GM19467 (cell line): ENCODE measurements at regions not wholly inside any gene's neighbourhood (a gene's known extent, or its start where the extent isn't known, plus 50 kb on each side); places are given as distances from the start of the nearest gene placed in this dataset.
"Not testable (repeated sequence)": the region's sequence is repeated elsewhere in the genome, so short reads cannot be mapped to it uniquely, and the experiment has no call there.

Source experiments
- ATAC-seq: cut with Tn5 transposase; IDR thresholded peaks from one replicate; pipeline ENCODE4 v1.9.1; 2021; ENCODE audit warnings: mild to moderate bottlenecking, moderate library complexity; ENCODE audit not compliant: unreplicated experiment

DNA sequence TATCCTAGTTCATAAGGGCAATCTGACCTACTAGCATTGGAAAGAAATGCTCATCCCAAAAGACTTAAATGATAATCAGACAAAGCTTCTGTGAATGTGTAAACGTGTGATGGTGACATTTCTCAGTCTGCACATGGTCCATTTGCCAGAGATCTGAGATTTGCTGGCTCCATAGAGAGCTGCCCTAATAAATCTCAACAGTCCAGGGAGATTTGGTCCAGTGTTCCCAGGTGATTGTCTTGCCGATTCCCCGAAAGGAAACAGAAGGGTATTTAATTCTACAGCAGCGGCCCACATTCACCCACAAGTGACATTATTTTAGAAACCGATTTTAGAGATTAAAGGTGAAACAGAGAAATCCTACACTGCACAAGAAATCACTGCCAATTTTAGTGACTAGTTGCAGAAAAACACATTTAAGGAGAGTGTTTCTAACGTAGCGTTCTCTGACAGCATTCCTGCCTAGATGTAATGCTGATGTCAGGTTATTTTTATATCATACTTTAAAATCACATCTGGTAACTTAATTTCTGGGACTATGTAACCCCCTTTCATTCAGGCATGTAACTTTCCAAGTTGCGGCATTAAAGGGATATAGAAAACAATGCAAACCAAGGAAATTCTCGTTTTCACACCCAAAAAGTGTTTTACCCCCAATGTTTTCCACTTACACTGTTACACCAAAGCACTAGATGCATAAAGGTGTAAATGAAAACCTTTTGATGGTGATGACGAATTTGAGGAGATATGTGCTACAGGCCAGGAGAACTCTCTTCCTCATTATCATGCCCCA, 231.9 kb upstream of the FN1 start:
- ATAC-seq: no peak

DNA sequence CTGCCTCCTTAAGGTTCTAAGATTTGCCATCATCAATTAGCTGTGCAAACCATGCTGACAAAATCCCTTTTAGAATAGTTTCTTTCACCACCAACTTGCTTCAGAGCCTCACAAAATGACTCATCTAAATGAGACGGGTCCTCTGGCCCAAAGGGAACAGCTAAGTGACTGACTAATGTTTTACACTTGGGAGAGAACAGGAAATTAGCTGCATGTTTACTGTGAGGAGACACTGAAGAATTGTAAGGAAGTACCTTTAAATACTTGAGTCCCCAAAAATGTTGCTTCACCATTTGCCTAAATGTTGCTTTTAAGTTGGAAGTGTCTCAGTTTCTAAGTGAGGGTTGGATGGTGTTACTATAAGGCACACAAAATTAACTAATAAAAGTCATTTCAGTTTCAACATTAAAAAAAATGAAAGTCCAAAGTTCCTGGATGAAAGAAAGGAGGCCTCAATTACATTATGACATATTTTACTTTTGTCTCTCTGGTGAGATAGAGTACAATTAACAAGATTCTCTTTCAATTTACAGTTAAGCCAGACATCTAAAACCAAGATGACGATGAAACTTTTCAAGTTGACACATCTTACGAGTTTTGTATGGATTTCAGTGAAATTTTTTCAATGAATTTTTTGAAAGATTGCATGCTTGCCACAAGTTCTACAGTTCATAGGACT, 229.1 kb upstream of the FN1 start:
- ATAC-seq: peak; percentile 55

DNA sequence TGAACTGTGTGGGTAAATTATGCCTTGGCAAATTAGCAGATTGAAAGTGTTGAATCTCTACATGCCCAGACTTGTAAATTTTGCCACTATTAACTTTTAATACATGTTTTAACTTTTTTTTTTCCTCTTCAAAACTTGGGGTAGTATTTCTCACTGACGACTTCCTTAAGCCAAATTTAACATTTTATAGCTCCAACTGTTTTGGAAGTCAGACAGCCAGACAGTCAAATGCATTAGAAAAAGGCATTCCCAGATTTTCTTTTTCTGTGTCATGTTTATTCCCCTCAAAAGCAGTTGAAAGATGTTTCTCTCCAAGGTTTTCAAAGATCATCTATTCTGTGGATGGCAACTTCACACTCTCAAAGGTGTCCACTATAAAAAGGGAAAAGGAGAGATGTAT, 226.8 kb upstream of the FN1 start:
- ATAC-seq: no peak

DNA sequence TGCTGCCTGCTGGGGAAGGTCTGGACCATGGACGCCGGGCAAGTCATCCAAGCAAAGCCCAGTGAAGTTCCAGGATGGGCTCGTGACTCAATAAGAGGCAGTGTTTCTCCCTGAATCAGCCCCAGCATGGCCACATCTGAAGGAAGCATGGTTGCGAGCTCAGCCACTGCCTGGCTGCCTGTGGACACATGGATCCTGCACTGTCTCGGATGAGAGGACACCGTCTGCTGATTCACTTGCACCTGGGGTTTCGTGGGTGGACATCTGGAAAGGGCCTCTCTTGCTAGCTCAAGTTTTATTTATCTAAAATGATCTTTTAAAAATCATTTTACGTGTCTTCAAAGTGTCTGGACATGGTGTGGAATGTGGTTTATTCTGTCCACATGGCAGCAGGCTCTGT, 224.8 kb upstream of the FN1 start:
- ATAC-seq: no peak

DNA sequence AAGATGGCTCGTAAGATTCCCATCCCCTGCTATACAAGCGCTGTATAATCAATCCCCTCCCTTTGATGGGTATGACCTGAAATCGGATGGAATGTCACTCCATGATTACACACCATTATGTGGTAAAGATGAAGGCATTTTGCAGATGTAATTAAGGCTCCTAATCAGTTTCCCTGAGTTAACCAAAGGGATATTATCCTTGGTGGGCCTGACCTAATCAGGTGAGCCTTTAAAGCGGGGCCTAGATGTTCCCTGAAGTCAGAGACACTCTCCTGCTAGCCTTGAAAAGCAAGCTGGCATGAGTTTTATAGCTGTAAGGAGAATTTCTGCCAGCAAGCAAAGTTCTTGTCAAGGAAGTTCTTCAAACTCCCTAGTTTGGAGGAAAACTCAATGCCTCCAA, 223.8 kb upstream of the FN1 start:
- no peak for ATAC-seq

DNA sequence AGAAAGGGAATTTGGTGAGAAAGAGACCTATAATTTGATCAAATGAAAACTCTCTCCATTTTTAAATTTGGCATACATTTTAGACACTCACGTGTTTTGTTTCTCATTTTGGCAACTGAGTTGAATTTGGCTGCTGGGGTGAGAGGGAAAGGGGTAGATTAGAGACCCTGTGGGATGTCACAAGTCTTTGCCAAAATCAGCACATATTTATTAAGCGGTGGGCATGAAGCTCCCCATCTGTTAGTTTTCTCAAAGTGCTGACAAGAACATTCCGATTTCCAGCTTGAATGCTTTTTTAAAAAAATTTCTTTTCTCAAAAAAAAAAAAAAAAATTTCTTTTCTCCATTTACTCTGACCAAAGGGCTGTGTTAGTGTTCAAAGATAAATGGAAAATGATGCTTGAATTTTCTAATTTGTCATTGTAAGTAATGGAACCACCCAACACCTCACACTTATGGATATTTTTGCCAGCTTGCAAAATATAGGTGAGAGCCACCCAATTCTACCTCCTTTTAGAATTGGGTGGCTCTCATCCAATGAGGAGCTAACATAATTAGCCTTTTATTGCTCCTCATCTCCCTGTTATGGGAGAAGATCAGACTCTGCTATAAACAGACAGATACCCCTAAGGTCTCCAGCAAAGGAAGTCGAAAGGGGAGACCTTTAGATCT, 222.9 kb upstream of the FN1 start:
- no peak for ATAC-seq

DNA sequence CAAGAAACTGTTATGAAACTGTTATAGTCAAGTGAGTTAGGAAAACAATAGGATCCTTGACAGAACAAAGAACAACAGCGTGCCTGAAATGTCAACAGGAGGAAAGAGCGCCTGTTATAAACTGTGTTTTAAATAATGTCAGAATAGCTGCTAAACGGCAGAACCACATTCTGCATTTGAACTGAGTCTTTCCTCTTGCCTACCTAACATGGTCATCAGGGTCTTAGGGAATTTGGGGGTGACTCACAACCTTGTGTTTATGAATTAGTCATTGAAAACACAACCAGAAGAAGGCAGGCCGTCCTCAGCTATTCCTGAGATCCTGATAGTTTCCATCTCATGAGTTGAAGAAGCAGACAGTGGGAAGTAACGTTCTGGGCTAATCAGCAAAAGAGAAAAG, 222.0 kb upstream of the FN1 start:
- ATAC-seq: no peak

DNA sequence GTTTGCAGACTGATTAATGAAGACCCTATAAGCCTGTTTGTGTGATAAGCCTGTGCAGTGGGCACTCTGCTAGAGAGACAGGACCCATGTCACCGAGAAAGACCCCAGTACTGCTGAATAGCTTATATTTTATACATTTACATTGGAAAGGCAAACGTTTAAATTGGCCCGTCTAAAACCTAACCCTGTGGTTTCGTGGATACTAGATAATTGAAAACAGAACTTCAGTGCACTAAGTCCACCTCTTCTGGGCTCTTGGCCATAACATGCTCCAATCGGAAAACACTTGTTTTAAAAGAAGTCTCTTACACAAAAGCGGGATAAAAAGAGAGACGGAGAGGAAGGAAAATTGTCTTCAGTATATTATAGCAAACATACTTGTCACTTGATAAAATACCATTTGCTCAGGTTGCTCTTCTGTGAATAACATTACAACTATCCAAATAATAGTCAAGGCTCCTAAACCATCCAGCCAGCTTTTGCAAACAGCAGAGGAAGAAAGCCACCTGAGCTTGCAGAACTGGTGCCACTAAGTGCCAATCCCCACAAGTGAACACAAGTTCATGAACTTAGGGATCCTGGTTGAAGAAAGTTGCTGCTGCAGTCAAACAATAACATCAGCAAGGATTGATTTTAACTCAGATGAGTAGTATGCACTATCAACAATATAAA, 218.4 kb upstream of the FN1 start:
- no peak for ATAC-seq

DNA sequence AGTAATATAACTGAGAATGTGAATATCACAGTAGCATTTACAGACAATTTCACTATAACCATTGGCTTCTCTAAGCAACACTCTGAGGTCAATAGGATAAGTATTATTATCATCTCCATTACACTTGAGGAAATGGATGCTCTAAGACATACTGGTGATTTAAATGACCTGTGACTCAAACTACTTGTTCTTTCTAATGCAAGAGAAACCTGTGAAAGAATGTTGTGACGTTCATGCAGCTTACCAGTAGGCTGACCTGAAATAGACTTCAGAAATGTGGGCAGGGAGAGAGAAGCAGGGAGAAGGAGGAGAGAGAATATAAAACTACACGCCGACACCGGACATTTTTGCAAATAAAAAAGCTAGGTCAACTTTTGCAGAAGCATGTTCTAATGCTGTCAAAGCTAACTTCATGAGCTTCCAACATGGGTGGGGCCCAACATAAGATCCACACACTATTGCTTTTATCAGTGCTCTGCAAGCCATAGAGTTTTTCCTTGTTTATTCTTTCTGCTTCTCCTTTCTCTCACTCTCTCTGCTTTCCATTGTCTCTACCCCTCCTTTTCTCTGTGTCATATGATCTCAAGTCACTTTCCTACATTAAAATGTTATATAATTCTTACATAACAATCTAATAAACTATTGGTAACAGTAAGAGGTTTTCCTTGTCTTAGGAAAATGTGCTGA, 217.6 kb upstream of the FN1 start:
- ATAC-seq: no peak

DNA sequence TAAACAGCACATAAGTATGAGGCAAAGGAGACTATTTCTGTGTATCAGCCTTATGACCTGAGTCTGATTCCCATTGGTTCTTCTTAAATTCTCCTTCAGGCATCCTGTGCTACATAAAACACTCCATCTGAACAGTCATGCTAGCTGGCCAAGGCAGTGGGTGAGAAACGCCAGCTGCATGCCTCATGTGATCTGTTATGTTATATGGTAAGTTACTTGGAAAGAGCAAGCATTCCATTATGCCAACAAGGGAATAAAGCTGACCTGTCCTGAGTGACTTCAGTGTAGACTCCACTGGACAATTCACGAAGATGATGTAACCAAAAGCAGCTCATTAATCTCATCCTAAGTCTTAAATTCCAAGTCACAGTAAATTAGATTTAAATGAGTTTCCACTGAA, 216.5 kb upstream of the FN1 start:
- no peak for ATAC-seq

DNA sequence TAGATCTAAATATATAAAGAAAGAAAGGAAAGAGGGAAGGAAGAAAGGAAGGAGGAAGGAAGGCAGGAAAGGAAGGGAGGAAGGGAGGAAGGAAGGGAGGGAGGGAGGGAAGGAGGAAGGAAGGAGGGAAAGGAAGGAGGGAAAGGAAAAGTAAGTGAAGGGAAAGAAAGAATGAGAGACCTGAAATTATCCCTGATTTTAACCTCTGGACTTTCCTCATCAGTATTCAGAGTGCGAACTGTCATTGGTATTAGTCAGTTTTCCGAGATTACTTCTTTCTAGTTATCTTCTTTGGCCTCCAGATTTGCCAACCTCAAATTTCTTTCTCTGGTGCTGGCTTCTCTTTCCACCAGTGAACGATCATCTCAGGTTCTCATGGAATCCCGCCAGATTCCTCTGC, 215.5 kb upstream of the FN1 start:
- no peak for ATAC-seq

DNA sequence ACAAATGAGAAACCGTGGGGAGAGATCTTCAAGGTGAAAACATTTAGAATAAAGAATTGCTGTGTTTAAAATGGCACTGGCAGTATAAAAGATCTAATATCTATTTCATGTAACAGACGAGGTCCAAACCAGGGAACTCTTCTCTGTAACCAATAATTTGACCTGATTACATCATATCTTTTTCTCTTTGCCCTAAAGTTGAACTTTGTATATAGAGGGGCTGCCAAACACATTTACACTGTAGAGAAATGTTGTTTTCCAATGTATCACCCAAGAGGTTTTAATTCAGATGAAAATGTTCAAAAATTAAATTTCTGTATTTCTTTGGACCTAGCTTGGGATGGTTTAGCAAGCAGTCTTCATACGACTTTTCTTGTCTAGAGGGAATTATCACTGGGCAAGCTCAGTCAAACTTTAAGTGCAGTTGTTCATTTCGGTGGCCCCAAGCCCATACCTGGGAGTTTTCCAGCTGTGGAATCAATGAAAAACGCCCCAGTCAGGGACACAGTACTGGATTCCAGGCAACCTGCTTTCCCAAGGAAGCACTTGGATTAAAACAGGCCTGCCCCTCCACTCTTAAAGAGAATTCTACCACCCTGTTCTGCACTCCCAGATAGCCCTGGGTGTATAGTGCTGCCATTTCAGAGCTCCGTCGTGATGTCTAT, 208.5 kb upstream of the FN1 start:
- no peak for ATAC-seq

DNA sequence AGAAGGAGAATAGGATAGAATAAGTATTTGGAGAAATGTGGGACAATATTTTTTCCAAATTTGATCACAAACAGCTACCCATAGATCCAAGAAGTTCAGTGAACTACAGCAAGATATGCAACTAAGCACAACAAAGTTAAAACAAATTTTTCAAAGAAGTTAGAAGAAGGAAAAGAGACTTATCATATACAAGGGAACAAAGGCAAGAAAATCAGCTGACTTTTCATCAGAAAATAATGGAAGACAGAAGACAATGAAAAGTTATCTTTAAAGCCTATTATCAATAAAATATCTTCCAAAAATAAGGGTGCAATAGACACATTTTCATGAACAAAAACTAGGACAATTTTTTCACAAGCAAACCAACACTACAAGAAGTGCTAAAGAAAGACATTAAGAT, 202.8 kb upstream of the FN1 start:
- ATAC-seq: no peak

DNA sequence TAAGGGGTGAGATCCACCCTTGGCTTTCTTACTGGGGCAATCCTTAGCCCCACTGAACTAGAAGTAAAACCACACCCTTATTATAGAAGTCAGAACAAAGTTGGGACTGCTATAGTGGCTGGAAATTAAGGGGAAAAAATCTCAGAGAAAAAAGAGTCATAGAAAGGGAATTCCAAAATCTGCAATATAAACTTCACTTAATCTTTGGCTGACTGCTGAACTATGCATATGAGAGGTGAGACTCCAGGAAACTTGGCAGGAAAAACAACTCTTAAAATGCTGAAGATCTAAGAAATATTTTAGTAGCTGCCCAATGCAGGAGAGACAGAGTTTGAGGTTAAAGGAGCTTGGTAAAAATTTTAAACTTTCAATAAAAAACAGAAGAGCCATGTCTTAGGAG, 201.8 kb upstream of the FN1 start:
- no peak for ATAC-seq

DNA sequence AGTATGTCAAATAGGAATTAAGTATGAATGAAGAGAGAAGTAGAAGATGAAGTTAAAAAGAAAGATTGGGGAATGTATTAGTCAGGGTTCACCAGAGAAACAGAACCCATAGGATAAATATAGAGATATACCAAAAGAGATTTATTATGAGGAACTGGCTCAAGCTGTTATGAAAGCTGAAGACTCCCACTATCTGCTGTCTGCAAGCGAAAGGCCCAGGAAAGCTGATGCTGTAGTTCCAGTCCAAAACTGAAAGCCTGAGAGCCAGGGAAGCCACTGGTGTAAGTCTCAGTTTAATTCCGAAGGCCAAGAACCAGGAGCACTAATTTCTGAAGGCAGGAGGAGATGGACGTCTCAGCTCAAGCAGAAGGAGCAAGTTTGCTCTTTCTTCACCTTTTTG, 200.9 kb upstream of the FN1 start:
- no peak for ATAC-seq

DNA sequence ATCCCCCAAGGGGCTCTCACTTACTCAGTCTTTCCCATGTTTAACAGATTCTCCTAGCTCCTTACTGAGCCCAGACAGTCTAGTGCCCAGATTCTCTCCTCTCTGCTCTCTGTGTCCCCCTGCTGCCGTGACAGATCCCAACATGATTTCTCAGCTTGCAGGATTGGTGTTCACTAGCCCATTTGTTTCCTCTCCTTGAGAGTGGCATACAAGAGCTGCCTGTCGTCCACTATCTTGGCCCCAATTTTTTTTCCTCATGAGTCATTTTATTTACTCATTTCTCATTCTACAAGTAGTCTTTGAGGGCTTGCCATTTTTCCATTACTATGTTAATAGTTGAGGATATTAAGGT, 199.9 kb upstream of the FN1 start:
- ATAC-seq: no peak

DNA sequence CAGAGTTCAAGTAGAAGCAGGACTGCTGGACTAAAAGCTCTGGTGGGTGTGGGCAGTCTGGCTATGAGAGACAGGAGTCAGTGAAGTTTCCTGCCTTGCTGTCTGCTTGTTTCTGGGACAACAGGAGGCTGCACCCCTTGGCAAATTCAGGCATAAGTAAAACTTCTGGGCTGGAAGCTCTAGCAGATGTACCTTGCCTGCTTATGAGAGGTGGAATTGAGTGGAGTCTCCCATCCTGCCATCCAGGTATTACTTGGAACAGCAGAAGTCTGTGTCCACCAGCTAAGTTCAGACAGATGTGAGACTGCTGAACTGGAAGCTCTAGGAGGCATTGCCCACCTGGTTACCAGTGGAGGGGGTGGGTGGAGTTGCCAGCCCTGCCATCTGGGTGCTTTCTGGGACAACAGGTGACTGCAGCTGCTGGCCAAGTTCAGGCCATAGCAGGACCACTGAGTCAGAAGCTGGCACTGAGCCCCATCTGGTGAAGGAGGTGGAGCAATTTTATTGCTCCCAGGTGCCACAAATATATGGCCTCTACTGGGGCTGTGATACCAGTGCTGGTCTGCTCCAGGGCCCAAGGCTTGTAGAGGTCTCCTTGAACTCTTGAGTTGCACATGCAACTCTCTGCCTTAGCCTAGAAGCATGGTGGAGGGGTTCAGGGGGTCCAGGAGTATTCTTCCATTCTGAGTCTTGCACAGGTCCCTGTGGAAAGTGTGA, 199.4 kb upstream of the FN1 start:
- ATAC-seq: no peak

DNA sequence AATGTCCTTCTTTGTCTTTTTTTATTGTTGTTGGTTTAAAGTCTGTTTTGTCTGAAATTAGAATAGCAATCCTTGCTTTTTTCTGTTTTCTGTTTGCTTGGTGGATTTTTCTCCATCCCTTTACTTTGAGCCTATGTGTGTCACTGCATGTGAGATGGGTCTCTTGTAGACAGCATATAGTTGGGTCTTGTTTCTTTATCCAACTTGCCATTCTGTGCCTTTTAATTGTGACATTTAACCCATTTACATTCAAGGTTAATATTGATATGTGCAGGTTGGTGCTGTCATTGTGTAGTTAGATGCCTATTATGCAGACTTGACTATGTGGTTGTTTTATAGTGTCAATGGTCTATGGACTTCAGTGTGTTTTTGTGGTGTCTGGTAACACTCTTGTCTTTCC, 197.5 kb upstream of the FN1 start:
- no peak for ATAC-seq

DNA sequence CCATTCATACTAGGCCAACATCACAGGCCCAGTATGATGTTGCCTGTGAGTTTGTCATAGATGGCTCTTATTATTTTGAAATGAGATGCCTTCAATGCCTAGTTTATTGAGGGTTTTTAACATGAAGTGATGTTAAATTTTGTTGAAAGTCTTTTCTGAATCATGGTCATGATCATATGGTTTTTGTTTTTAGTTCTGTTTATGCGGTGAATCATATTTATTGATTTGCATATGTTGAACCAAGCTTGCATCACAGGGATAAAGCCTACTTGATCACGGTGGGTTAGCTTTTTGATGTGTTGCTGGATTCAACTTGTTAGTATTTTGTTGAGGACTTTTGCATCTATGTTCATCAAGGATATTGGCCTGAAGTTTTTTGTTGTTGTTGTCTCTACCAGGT, 195.8 kb upstream of the FN1 start:
- no peak for ATAC-seq

DNA sequence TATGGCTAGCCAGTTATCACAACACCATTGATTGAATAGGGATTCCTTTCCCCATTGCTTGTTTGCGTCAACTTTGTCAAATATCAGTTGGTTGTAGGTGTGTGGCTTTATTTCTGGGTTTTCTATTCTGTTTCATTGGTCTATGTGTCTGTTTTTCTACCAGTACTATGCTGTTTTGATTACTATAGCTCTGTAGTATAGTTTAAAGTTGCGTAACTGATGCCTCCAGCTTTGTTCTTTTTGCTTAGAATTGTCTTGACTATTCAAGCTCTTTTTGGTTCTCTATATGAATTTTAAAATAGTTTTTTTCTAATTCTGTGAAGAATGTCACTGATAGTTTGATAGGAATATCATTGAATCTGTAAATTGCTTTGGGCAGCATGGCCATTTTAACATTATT, 194.9 kb upstream of the FN1 start:
- not testable (repeated sequence) for ATAC-seq
